Endothelial cell of umbilical vein (primary cell): ENCODE measurements at regions not wholly inside any gene's neighbourhood (a gene's known extent, or its start where the extent isn't known, plus 50 kb on each side); places are given as distances from the start of the nearest gene placed in this dataset.

ENCODE experiments used
- BruUV-seq: library from RNA; stranded (reverse); fragments of 400-500 nt; replicated peaks from 2 replicates; lab custom pipeline; 2021; lab: Mats Ljungman, UMichigan
- CTCF ChIA-PET: fragments of 300-600, 350-600 bp; sonication (Branson Sonifier 250); formaldehyde crosslinking; loops from one replicate; lab custom pipeline; 2021; ENCODE audit warnings: antibody characterized with exemption, inconsistent platforms; lab: Charles Lee
- POLR2A ChIA-PET: fragments of 300-600, 350-600 bp; sonication (Branson Sonifier 250); formaldehyde crosslinking; loops from one replicate; lab custom pipeline; 2021; ENCODE audit warnings: antibody characterized with exemption, inconsistent platforms; lab: Charles Lee
- DNase-seq: peaks from one replicate; pipeline ENCODE4 v3.0.0-alpha.2; 2011; ENCODE audit warnings: low read depth, low spot score
- FAIRE-seq: peaks from 2 replicates; lab custom pipeline; 2011; peaks lifted over from hg19 to GRCh38; lab: Jason Lieb, UNC
- H2AFZ ChIP-seq: 2 replicates; pipeline ENCODE4 v1.6.0; 2012; ENCODE audit warnings: low read depth, low read length, control low read depth, inconsistent platforms
- H3K27ac ChIP-seq: 2 replicates; pipeline ENCODE4 v1.5.1; 2011; ENCODE audit warnings: low read depth, mild to moderate bottlenecking, control low read depth, low read length, moderate library complexity; ENCODE audit not compliant: insufficient read depth
- H3K27me3 ChIP-seq, 2 experiments: 2 replicates each; pipeline versions ENCODE4 v1.6.0 to v1.6.1; 2011; ENCODE audit warnings: low read length in 2 of 2, mixed read lengths in 1 of 2; ENCODE audit not compliant: control insufficient read depth in 2 of 2, insufficient read depth in 2 of 2
- H3K36me3 ChIP-seq, 2 experiments: 2 replicates in 1 of 2; 3 replicates in 1 of 2; pipeline ENCODE4 v1.5.1; 2011; ENCODE audit warnings: low read length in 2 of 2, mild to moderate bottlenecking in 1 of 2, moderate library complexity in 1 of 2; ENCODE audit not compliant: control insufficient read depth in 2 of 2, insufficient read depth in 2 of 2; ENCODE audit errors: extremely low read depth in 1 of 2
- H3K4me1 ChIP-seq: 3 replicates; pipeline ENCODE4 v1.5.1; 2011; ENCODE audit warnings: mild to moderate bottlenecking, low read length; ENCODE audit not compliant: control insufficient read depth, insufficient read depth; ENCODE audit errors: extremely low read depth
- H3K4me2 ChIP-seq: 2 replicates; pipeline ENCODE4 v1.6.1; 2011; ENCODE audit warnings: low read length, control low read depth, mixed read lengths; ENCODE audit not compliant: insufficient read depth
- H3K4me3 ChIP-seq, 3 experiments: fragments of 200-600 bp in 1 of 3; sonication (generic), shearing (Covaris generic) in 1 of 3; replicated peaks in 1 of 3; 2 replicates each; pipeline ENCODE4 v1.5.1; 2011 to 2016; ENCODE audit warnings: control low read depth in 3 of 3, low read length in 3 of 3, mild to moderate bottlenecking in 2 of 3, inconsistent platforms in 1 of 3, low read depth in 1 of 3, moderate library complexity in 1 of 3; ENCODE audit not compliant: insufficient read depth in 1 of 3
- H3K79me2 ChIP-seq: 2 replicates; pipeline ENCODE4 v1.6.0; 2012; ENCODE audit warnings: low read length, inconsistent platforms; ENCODE audit not compliant: control insufficient read depth, insufficient read depth
- H3K9ac ChIP-seq: replicated peaks from 2 replicates; pipeline ENCODE3; 2011; ENCODE audit warnings: low read length, control low read depth; ENCODE audit not compliant: insufficient read depth; ENCODE audit errors: extremely low read depth
- H3K9me1 ChIP-seq: replicated peaks from 3 replicates; pipeline ENCODE4 v1.6.0; 2011; ENCODE audit warnings: mild to moderate bottlenecking, low read length; ENCODE audit not compliant: control insufficient read depth, insufficient read depth; ENCODE audit errors: extremely low read depth
- H3K9me3 ChIP-seq: replicated peaks from 2 replicates; pipeline ENCODE4 v1.5.1; 2012; ENCODE audit warnings: low read length, inconsistent platforms; ENCODE audit not compliant: control insufficient read depth, insufficient read depth
- H4K20me1 ChIP-seq: replicated peaks from 2 replicates; pipeline ENCODE3; 2011; ENCODE audit warnings: mild to moderate bottlenecking, low read length; ENCODE audit not compliant: control insufficient read depth, insufficient read depth; ENCODE audit errors: extremely low read depth
- CTCF ChIP-seq, 2 donors: IDR thresholded peaks; 1 replicate in 1 of 2; 2 replicates in 1 of 2; pipeline ENCODE4 v1.5.1; 2011; ENCODE audit warnings: low read length in 2 of 2, mild to moderate bottlenecking in 2 of 2, moderate library complexity in 2 of 2, control low read depth in 1 of 2, inconsistent platforms in 1 of 2, low read depth in 1 of 2; ENCODE audit not compliant: insufficient read depth in 1 of 2; ENCODE audit errors: extremely low read depth in 1 of 2
- EZH2 ChIP-seq: IDR thresholded peaks from 2 replicates; pipeline ENCODE4 v1.6.1; 2012; ENCODE audit warnings: borderline replicate concordance, low read depth, mild to moderate bottlenecking, moderate library complexity, low read length, inconsistent platforms; ENCODE audit not compliant: severe bottlenecking
- FOS ChIP-seq: IDR thresholded peaks from 2 replicates; pipeline ENCODE4 v1.6.1; 2011; ENCODE audit warnings: mild to moderate bottlenecking, low read length, moderate library complexity, borderline replicate concordance; ENCODE audit not compliant: insufficient read depth
- GATA2 ChIP-seq: IDR thresholded peaks from 2 replicates; pipeline ENCODE4 v1.7.0; 2011; ENCODE audit warnings: low read depth, mild to moderate bottlenecking, moderate library complexity, mixed read lengths, low read length; ENCODE audit not compliant: insufficient read length, insufficient read depth
- JUN ChIP-seq: IDR thresholded peaks from 2 replicates; pipeline ENCODE4 v1.6.1; 2011; ENCODE audit warnings: borderline replicate concordance, low read depth; ENCODE audit not compliant: insufficient read length, insufficient read depth
- MAX ChIP-seq: IDR thresholded peaks from 2 replicates; pipeline ENCODE4 v1.6.1; 2011; ENCODE audit not compliant: insufficient read depth, insufficient read length
- MYC ChIP-seq: IDR thresholded peaks from one replicate; pipeline ENCODE4 v1.6.1; 2011; ENCODE audit warnings: mild to moderate bottlenecking, low read depth, low read length
- POLR2A ChIP-seq: IDR thresholded peaks from 2 replicates; pipeline ENCODE4 v1.6.1; 2012; ENCODE audit warnings: low read depth, mild to moderate bottlenecking, control low read depth, low read length
- POLR2AphosphoS5 ChIP-seq: IDR thresholded peaks from 2 replicates; pipeline ENCODE4 v1.6.1; 2012; ENCODE audit warnings: low read depth, mild to moderate bottlenecking, control low read depth, low read length, moderate library complexity; ENCODE audit not compliant: insufficient read depth
- dilution Hi-C: fragments of 300-500 bp; cut with MboI; formaldehyde crosslinking; loops from one replicate; pipeline ENCODE4 v1.15.0; 2019; ENCODE audit warnings: low sequenced_read_pairs; ENCODE audit not compliant: extremely low pct_ligation_motif_present
- intact Hi-C: fragments of 100-400 bp; cut with micrococcal nuclease; formaldehyde crosslinking; loops from one replicate; pipeline ENCODE4 v1.10.0; 2022

- no peaks in the 10 kb centered on the region for H3K4me1 ChIP-seq
- H3K9me3 ChIP-seq: no peaks in the 10 kb centered on the region
- no peak overlapping the region for H2AFZ ChIP-seq
- no peak for TF ChIP-seq EZH2
- no peak for TF ChIP-seq MAX
- TF ChIP-seq POLR2A: no peak
- TF ChIP-seq FOS: no peak
- H3K4me2 ChIP-seq: no peak overlapping the region
- H3K27me3 ChIP-seq: no peaks in the 10 kb centered on the region
- intact Hi-C loops (no loop called here), dilution Hi-C loops (no loop called here)
- no peak overlapping the region for H3K4me3 ChIP-seq
- BruUV-seq: no TSS peak
- FAIRE-seq: no peak
- H4K20me1 ChIP-seq: no peaks in the 10 kb centered on the region
- H3K9me1 ChIP-seq: no peaks in the 10 kb centered on the region
- no peak overlapping the region for H3K9ac ChIP-seq
- ChIA-PET CTCF (no interaction called here), POLR2A (no interaction called here)
- H3K36me3 ChIP-seq: no peaks in the 10 kb centered on the region
- no peak for DNase-seq
- no peak overlapping the region for H3K27ac ChIP-seq
- no peaks in the 10 kb centered on the region for H3K79me2 ChIP-seq
These were observed 409.0 kb downstream of the GADD45G start for GRCh38 chr9:90013778-90014177.

GRCh38 chr9:90014421-90014820, 409.6 kb downstream of the GADD45G start:
- H4K20me1 ChIP-seq: no peaks in the 10 kb centered on the region
- no peak overlapping the region for H3K4me2 ChIP-seq
- POLR2A ChIA-PET: no interaction called here
- no peaks in the 10 kb centered on the region for H3K79me2 ChIP-seq
- no peak for FAIRE-seq
- no peaks in the 10 kb centered on the region for H3K9me1 ChIP-seq
- H3K4me3 ChIP-seq: no peak overlapping the region
- H3K27ac ChIP-seq: no peak overlapping the region
- intact Hi-C loops (no loop called here), dilution Hi-C loops (no loop called here)
- no peaks in the 10 kb centered on the region for H3K36me3 ChIP-seq
- no peak for TF ChIP-seq GATA2
- TF ChIP-seq FOS: no peak
- TF ChIP-seq POLR2A: no peak
- TF ChIP-seq JUN: no peak
- no peak for TF ChIP-seq EZH2
- no peak for TF ChIP-seq CTCF (IDR thresholded peaks at IDR 0.05; ENCODE audit: extremely low read depth in 1 of 2, insufficient read depth in 1 of 2, low read depth in 1 of 2, low read length in 2 of 2)
- no peak for TF ChIP-seq MYC
- TF ChIP-seq POLR2AphosphoS5: no peak
- no peak for TF ChIP-seq MAX
- H3K27me3 ChIP-seq: no peaks in the 10 kb centered on the region
- no peaks in the 10 kb centered on the region for H3K4me1 ChIP-seq
- CTCF ChIA-PET: no interaction called here
- H3K9ac ChIP-seq: no peak overlapping the region
- no peaks in the 10 kb centered on the region for H3K9me3 ChIP-seq
- BruUV-seq: no TSS peak
- H2AFZ ChIP-seq: no peak overlapping the region
- no peak for DNase-seq
